ENCODE measurements at regions not wholly inside any gene's neighbourhood (a gene's known extent, or its start where the extent isn't known, plus 50 kb on each side); places are given as distances from the start of the nearest gene placed in this dataset.

- H3K4me3 ChIP-seq (ENCODE audit: insufficient read depth, low read depth, low read length, poor library complexity, severe bottlenecking), result no peak overlapping the region
- no peaks in the 10 kb centered on the region for H3K9me3 ChIP-seq (ENCODE audit: control insufficient read depth, low read length)
- no peaks in the 10 kb centered on the region for H3K27me3 ChIP-seq (replicated peaks; ENCODE audit: control insufficient read depth, insufficient read depth, low read length, poor library complexity, severe bottlenecking)
- no peaks in the 10 kb centered on the region for H3K36me3 ChIP-seq (ENCODE audit: control insufficient read depth, insufficient read depth, low read length)
- no peaks in the 10 kb centered on the region for H3K4me1 ChIP-seq (ENCODE audit: control insufficient read depth, insufficient read depth, low read length, poor library complexity, severe bottlenecking)
- no peak for DNase-seq
- H3K27ac ChIP-seq (ENCODE audit: insufficient read depth, low read length, poor library complexity, severe bottlenecking), result no peak overlapping the region
Observed at GRCh38 chr11:122311216-122311755, 195.3 kb upstream of the BLID start.

- H3K36me3 ChIP-seq (ENCODE audit: control insufficient read depth, insufficient read depth, low read length), result no peaks in the 10 kb centered on the region
- no peak overlapping the region for H3K27ac ChIP-seq (ENCODE audit: insufficient read depth, low read length, poor library complexity, severe bottlenecking)
- no peaks in the 10 kb centered on the region for H3K27me3 ChIP-seq (replicated peaks; ENCODE audit: control insufficient read depth, insufficient read depth, low read length, poor library complexity, severe bottlenecking)
- no peaks in the 10 kb centered on the region for H3K4me1 ChIP-seq (ENCODE audit: control insufficient read depth, insufficient read depth, low read length, poor library complexity, severe bottlenecking)
- DNase-seq, result no peak
- no peaks in the 10 kb centered on the region for H3K9me3 ChIP-seq (ENCODE audit: control insufficient read depth, low read length)
- H3K4me3 ChIP-seq (ENCODE audit: insufficient read depth, low read depth, low read length, poor library complexity, severe bottlenecking), result no peak overlapping the region
Observed at GRCh38 chr11:122310766-122311165, 194.8 kb upstream of the BLID start.

- Histone ChIP-seq H3K9me3 (ENCODE audit: control insufficient read depth, low read length) (no peaks in the 10 kb centered on the region), H3K4me1 (ENCODE audit: control insufficient read depth, insufficient read depth, low read length, poor library complexity, severe bottlenecking) (no peaks in the 10 kb centered on the region), H3K4me3 (ENCODE audit: insufficient read depth, low read depth, low read length, poor library complexity, severe bottlenecking) (no peak overlapping the region), H3K27me3 (replicated peaks; ENCODE audit: control insufficient read depth, insufficient read depth, low read length, poor library complexity, severe bottlenecking) (no peaks in the 10 kb centered on the region), H3K36me3 (ENCODE audit: control insufficient read depth, insufficient read depth, low read length) (no peaks in the 10 kb centered on the region), H3K27ac (ENCODE audit: insufficient read depth, low read length, poor library complexity, severe bottlenecking) (no peak overlapping the region)
- DNase-seq, result no peak
Observed at GRCh38 chr11:122309262-122309925, 193.4 kb upstream of the BLID start.

GRCh38 chr11:122308226-122308625 is 192.2 kb upstream of the BLID start:
- no peak overlapping the region for H3K4me3 ChIP-seq (ENCODE audit: insufficient read depth, low read depth, low read length, poor library complexity, severe bottlenecking)
- no peaks in the 10 kb centered on the region for H3K9me3 ChIP-seq (ENCODE audit: control insufficient read depth, low read length)
- DNase-seq, result no peak
- no peaks in the 10 kb centered on the region for H3K4me1 ChIP-seq (ENCODE audit: control insufficient read depth, insufficient read depth, low read length, poor library complexity, severe bottlenecking)
- no peak overlapping the region for H3K27ac ChIP-seq (ENCODE audit: insufficient read depth, low read length, poor library complexity, severe bottlenecking)
- no peaks in the 10 kb centered on the region for H3K27me3 ChIP-seq (replicated peaks; ENCODE audit: control insufficient read depth, insufficient read depth, low read length, poor library complexity, severe bottlenecking)
- no peaks in the 10 kb centered on the region for H3K36me3 ChIP-seq (ENCODE audit: control insufficient read depth, insufficient read depth, low read length)

GRCh38 chr11:122307476-122308035 is 191.5 kb upstream of the BLID start:
- H3K36me3 ChIP-seq (ENCODE audit: control insufficient read depth, insufficient read depth, low read length), result no peaks in the 10 kb centered on the region
- H3K27ac ChIP-seq (ENCODE audit: insufficient read depth, low read length, poor library complexity, severe bottlenecking), result no peak overlapping the region
- no peak overlapping the region for H3K4me3 ChIP-seq (ENCODE audit: insufficient read depth, low read depth, low read length, poor library complexity, severe bottlenecking)
- H3K27me3 ChIP-seq (replicated peaks; ENCODE audit: control insufficient read depth, insufficient read depth, low read length, poor library complexity, severe bottlenecking), result no peaks in the 10 kb centered on the region
- H3K9me3 ChIP-seq (ENCODE audit: control insufficient read depth, low read length), result no peaks in the 10 kb centered on the region
- DNase-seq, result no peak
- no peaks in the 10 kb centered on the region for H3K4me1 ChIP-seq (ENCODE audit: control insufficient read depth, insufficient read depth, low read length, poor library complexity, severe bottlenecking)

GRCh38 chr11:122306831-122307391 is 190.9 kb upstream of the BLID start:
- H3K27ac ChIP-seq (ENCODE audit: insufficient read depth, low read length, poor library complexity, severe bottlenecking), result no peak overlapping the region
- H3K4me3 ChIP-seq (ENCODE audit: insufficient read depth, low read depth, low read length, poor library complexity, severe bottlenecking), result no peak overlapping the region
- no peaks in the 10 kb centered on the region for H3K36me3 ChIP-seq (ENCODE audit: control insufficient read depth, insufficient read depth, low read length)
- no peaks in the 10 kb centered on the region for H3K27me3 ChIP-seq (replicated peaks; ENCODE audit: control insufficient read depth, insufficient read depth, low read length, poor library complexity, severe bottlenecking)
- no peaks in the 10 kb centered on the region for H3K4me1 ChIP-seq (ENCODE audit: control insufficient read depth, insufficient read depth, low read length, poor library complexity, severe bottlenecking)
- DNase-seq, result no peak
- H3K9me3 ChIP-seq (ENCODE audit: control insufficient read depth, low read length), result no peaks in the 10 kb centered on the region

- Histone ChIP-seq H3K27me3 (replicated peaks; ENCODE audit: control insufficient read depth, insufficient read depth, low read length, poor library complexity, severe bottlenecking) (no peaks in the 10 kb centered on the region), H3K9me3 (ENCODE audit: control insufficient read depth, low read length) (no peaks in the 10 kb centered on the region), H3K27ac (ENCODE audit: insufficient read depth, low read length, poor library complexity, severe bottlenecking) (no peak overlapping the region), H3K4me1 (ENCODE audit: control insufficient read depth, insufficient read depth, low read length, poor library complexity, severe bottlenecking) (no peaks in the 10 kb centered on the region), H3K4me3 (ENCODE audit: insufficient read depth, low read depth, low read length, poor library complexity, severe bottlenecking) (no peak overlapping the region), H3K36me3 (ENCODE audit: control insufficient read depth, insufficient read depth, low read length) (no peaks in the 10 kb centered on the region)
- no peak for DNase-seq
Observed at GRCh38 chr11:122305426-122306320, 189.7 kb upstream of the BLID start.

- DNase-seq, result no peak
- no peaks in the 10 kb centered on the region for H3K27me3 ChIP-seq (replicated peaks; ENCODE audit: control insufficient read depth, insufficient read depth, low read length, poor library complexity, severe bottlenecking)
Observed at GRCh38 chr11:122304973-122305372, 189.0 kb upstream of the BLID start.

GRCh38 chr11:122304306-122304705 is 188.3 kb upstream of the BLID start:
- H3K4me1 ChIP-seq (ENCODE audit: control insufficient read depth, insufficient read depth, low read length, poor library complexity, severe bottlenecking), result no peaks in the 10 kb centered on the region
- no peaks in the 10 kb centered on the region for H3K9me3 ChIP-seq (ENCODE audit: control insufficient read depth, low read length)
- H3K4me3 ChIP-seq (ENCODE audit: insufficient read depth, low read depth, low read length, poor library complexity, severe bottlenecking), result no peak overlapping the region
- H3K36me3 ChIP-seq (ENCODE audit: control insufficient read depth, insufficient read depth, low read length), result no peaks in the 10 kb centered on the region
- H3K27me3 ChIP-seq (replicated peaks; ENCODE audit: control insufficient read depth, insufficient read depth, low read length, poor library complexity, severe bottlenecking), result no peaks in the 10 kb centered on the region
- DNase-seq, result no peak
- no peak overlapping the region for H3K27ac ChIP-seq (ENCODE audit: insufficient read depth, low read length, poor library complexity, severe bottlenecking)

More at GRCh38 chr11:122304973-122305372, 189.0 kb upstream of the BLID start:
- H3K9me3 ChIP-seq (ENCODE audit: control insufficient read depth, low read length), result no peaks in the 10 kb centered on the region
- H3K36me3 ChIP-seq (ENCODE audit: control insufficient read depth, insufficient read depth, low read length), result no peaks in the 10 kb centered on the region
- H3K27ac ChIP-seq (ENCODE audit: insufficient read depth, low read length, poor library complexity, severe bottlenecking), result no peak overlapping the region
- no peak overlapping the region for H3K4me3 ChIP-seq (ENCODE audit: insufficient read depth, low read depth, low read length, poor library complexity, severe bottlenecking)
- no peaks in the 10 kb centered on the region for H3K4me1 ChIP-seq (ENCODE audit: control insufficient read depth, insufficient read depth, low read length, poor library complexity, severe bottlenecking)

Measured in effector memory CD4-positive, alpha-beta T cell (primary cell).